Stomach (tissue), 4 donors: ENCODE measurements at regions not wholly inside any gene's neighbourhood (a gene's known extent, or its start where the extent isn't known, plus 50 kb on each side); places are given as distances from the start of the nearest gene placed in this dataset.

Source experiments
- POLR2AphosphoS5 ChIP-seq, 3 donors: sonication (generic); formaldehyde crosslinking; IDR thresholded peaks; one replicate each; pipeline ENCODE4 v1.6.1; 2016; ENCODE audit warnings: antibody characterized with exemption in 3 of 3
- TF ChIP-seq, protein P1 (sequence below), 7 experiments: fragments of 450-650 bp in 4 of 7; fragments of 200-600 bp in 3 of 7; sonication (generic) in 3 of 7; IDR thresholded peaks; one replicate each; pipeline ENCODE4 v1.5.1; 2016 to 2019; ENCODE audit warnings: antibody characterized with exemption in 7 of 7, control low read depth in 2 of 7, mild to moderate bottlenecking in 1 of 7

GRCh38 chr2:76211991-76212985 lies 501.6 kb upstream of the GCFC2 start:
- TF ChIP-seq, protein P1, sequence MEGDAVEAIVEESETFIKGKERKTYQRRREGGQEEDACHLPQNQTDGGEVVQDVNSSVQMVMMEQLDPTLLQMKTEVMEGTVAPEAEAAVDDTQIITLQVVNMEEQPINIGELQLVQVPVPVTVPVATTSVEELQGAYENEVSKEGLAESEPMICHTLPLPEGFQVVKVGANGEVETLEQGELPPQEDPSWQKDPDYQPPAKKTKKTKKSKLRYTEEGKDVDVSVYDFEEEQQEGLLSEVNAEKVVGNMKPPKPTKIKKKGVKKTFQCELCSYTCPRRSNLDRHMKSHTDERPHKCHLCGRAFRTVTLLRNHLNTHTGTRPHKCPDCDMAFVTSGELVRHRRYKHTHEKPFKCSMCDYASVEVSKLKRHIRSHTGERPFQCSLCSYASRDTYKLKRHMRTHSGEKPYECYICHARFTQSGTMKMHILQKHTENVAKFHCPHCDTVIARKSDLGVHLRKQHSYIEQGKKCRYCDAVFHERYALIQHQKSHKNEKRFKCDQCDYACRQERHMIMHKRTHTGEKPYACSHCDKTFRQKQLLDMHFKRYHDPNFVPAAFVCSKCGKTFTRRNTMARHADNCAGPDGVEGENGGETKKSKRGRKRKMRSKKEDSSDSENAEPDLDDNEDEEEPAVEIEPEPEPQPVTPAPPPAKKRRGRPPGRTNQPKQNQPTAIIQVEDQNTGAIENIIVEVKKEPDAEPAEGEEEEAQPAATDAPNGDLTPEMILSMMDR (IDR thresholded peaks at IDR 0.05): no peak
- TF ChIP-seq POLR2AphosphoS5 (IDR thresholded peaks at IDR 0.05): no peak
